Stimulated activated CD4-positive, alpha-beta T cell treated with anti-CD3 and anti-CD28 coated beads, TNF-alpha, amount 100 ng/mL, for 48 hours (primary cell): ENCODE measurements at regions not wholly inside any gene's neighbourhood (a gene's known extent, or its start where the extent isn't known, plus 50 kb on each side); places are given as distances from the start of the nearest gene placed in this dataset.
"Not testable (repeated sequence)": the region's sequence is repeated elsewhere in the genome, so short reads cannot be mapped to it uniquely, and the experiment has no call there.

Experiments
- DNase-seq, 3 donors: peaks; one replicate each; pipeline ENCODE4 v3.0.0-alpha.2; 2020; ENCODE audit warnings: low read depth in 3 of 3

GRCh38 chr2:194802589-194802988 lies 854.4 kb upstream of the SLC39A10 start:
- no peak for DNase-seq

GRCh38 chr2:194787071-194787470 lies 870.0 kb upstream of the SLC39A10 start:
- DNase-seq: not testable (repeated sequence)

- DNase-seq: not testable (repeated sequence)
Measured at GRCh38 chr2:194771394-194771793, 885.6 kb upstream of the SLC39A10 start.

GRCh38 chr2:194769030-194769429 lies 888.0 kb upstream of the SLC39A10 start:
- no peak for DNase-seq

- no peak for DNase-seq
Measured at GRCh38 chr2:194765723-194766122, 891.3 kb upstream of the SLC39A10 start.

- no peak for DNase-seq
Measured at GRCh38 chr2:194750926-194751325, 906.1 kb upstream of the SLC39A10 start.

- DNase-seq: no peak
Measured at GRCh38 chr2:194745557-194746146, 911.4 kb upstream of the SLC39A10 start.

GRCh38 chr2:194742706-194743105 lies 914.3 kb upstream of the SLC39A10 start:
- no peak for DNase-seq

GRCh38 chr2:194739217-194739616 lies 917.8 kb upstream of the SLC39A10 start:
- no peak for DNase-seq

GRCh38 chr2:194735837-194736542 lies 921.0 kb upstream of the SLC39A10 start:
- DNase-seq: no peak

- no peak for DNase-seq
Measured at GRCh38 chr2:194730266-194730665, 926.8 kb upstream of the SLC39A10 start.

GRCh38 chr2:194725169-194725568 lies 931.9 kb upstream of the SLC39A10 start:
- DNase-seq: no peak

- no peak for DNase-seq
Measured at GRCh38 chr2:194723446-194723845, 933.6 kb upstream of the SLC39A10 start.

GRCh38 chr2:194721227-194721626 lies 935.8 kb upstream of the SLC39A10 start:
- no peak for DNase-seq

- no peak for DNase-seq
Measured at GRCh38 chr2:194720462-194720861, 936.6 kb upstream of the SLC39A10 start.

- DNase-seq: no peak
Measured at GRCh38 chr2:194718881-194719280, 938.1 kb upstream of the SLC39A10 start.

GRCh38 chr2:194714541-194714940 lies 942.5 kb upstream of the SLC39A10 start:
- no peak for DNase-seq

- DNase-seq: no peak
Measured at GRCh38 chr2:194709840-194710239, 947.2 kb upstream of the SLC39A10 start.

GRCh38 chr2:194706179-194706578 lies 950.8 kb upstream of the SLC39A10 start:
- DNase-seq: no peak

GRCh38 chr2:194705398-194705797 lies 951.6 kb upstream of the SLC39A10 start:
- DNase-seq: no peak

- no peak for DNase-seq
Measured at GRCh38 chr2:194700726-194701125, 956.3 kb upstream of the SLC39A10 start.

GRCh38 chr2:194700116-194700515 lies 956.9 kb upstream of the SLC39A10 start:
- DNase-seq: no peak

GRCh38 chr2:194698012-194698411 lies 959.0 kb upstream of the SLC39A10 start:
- no peak for DNase-seq

- no peak for DNase-seq
Measured at GRCh38 chr2:194697439-194697838, 959.6 kb upstream of the SLC39A10 start.
